ENCODE measurements at regions not wholly inside any gene's neighbourhood (a gene's known extent, or its start where the extent isn't known, plus 50 kb on each side); places are given as distances from the start of the nearest gene placed in this dataset.
"Not testable (repeated sequence)": the region's sequence is repeated elsewhere in the genome, so short reads cannot be mapped to it uniquely, and the experiment has no call there.

DNA sequence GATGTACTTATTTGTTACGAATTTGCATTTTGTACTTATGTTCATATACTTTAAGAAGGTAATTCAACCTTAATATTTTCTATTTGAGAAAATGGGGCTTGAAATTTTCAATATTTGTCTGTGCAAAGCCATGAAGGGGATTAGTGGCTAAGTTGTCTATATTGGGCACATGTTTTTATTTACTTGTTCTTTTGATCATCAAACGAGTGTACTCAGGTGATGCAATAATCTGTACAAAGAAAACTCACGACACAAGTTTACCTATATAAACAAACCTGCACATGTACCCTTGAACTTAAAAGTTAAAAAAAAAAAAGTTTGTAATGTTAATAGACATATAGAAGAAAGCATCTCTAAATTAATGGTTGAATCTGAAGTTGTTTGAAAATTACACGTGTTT lies 658.9 kb upstream of the SYT4 start:
- H3K4me3 Mint-ChIP-seq = no peak overlapping the region
- peaks cover 3% of the 10 kb centered on the region for H3K9me3 Mint-ChIP-seq
- no peak for DNase-seq
- ChIA-PET CTCF (no interaction called here), POLR2A (no interaction called here)
- H3K4me1 Mint-ChIP-seq = no peaks in the 10 kb centered on the region
- no peaks in the 10 kb centered on the region for H3K36me3 Mint-ChIP-seq (ENCODE audit: low read depth)
- no peaks in the 10 kb centered on the region for H3K27me3 Mint-ChIP-seq
- no peak overlapping the region for H3K27ac Mint-ChIP-seq

DNA sequence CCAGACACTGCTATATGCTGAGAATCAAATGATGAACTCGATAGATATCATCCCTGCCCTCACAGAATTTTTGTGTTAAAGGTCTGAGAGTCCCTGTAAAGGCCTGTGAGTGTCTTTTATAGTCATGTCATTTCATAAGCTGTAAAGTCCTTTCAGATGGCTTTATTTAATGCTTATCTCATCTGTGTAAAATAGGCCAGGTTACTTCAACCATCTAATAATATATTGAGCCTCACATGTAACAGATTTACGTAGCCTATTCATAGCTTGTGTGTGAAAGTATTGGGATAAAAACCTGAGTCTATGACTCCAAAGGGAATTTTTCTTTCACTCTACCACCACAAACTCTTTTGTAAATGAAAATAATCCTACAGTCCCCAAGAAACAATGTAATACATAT lies 672.0 kb upstream of the SYT4 start:
- Mint-ChIP-seq H3K4me3 (no peak overlapping the region), H3K27me3 (no peaks in the 10 kb centered on the region), H3K9me3 (no peaks in the 10 kb centered on the region), H3K4me1 (no peaks in the 10 kb centered on the region), H3K36me3 (ENCODE audit: low read depth) (no peaks in the 10 kb centered on the region), H3K27ac (no peak overlapping the region)
- ChIA-PET POLR2A (no interaction called here), CTCF (no interaction called here)
- no peak for DNase-seq

DNA sequence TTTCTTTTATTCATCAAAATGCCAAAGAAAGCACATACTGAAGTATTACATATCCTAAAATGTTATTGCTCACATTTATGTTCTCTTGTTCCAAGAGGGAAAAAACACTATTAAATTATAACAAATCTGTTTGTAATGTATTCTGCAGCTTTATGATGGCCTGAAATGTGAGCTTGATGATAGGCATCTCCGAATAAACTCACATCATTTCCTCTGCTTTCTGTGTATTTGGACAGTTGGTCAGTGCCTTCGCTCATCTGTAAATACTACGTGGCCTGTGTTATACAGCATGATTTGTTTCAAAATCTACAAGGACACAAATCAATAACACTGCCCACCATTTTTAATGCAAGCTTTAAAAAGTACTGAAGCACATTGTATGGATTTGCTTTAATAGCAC lies 672.8 kb upstream of the SYT4 start:
- ChIA-PET POLR2A (no interaction called here), CTCF (no interaction called here)
- Mint-ChIP-seq H3K27me3 (no peaks in the 10 kb centered on the region), H3K4me3 (no peak overlapping the region), H3K36me3 (ENCODE audit: low read depth) (no peaks in the 10 kb centered on the region), H3K9me3 (no peaks in the 10 kb centered on the region), H3K4me1 (no peaks in the 10 kb centered on the region), H3K27ac (no peak overlapping the region)
- DNase-seq = no peak

DNA sequence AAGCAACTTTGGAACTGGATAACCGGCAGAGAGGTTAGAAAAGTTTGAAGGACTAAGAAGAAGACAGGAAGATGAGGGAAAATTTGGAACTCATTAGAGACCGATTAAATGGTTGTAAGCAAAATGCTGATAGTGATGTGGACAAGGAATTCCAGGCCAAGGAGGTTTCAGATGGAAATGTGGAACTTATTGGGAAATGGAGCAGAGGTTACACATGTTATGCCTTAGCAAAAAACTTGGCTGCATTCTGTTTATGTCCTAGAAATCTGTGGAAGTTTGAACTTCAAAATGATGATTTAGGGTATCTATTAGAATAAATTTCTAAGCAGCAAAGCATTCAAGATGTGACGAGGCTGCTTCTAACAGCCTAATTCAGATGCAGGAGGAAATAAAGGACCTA lies 675.1 kb upstream of the SYT4 start:
- ChIA-PET POLR2A (no interaction called here), CTCF (no interaction called here)
- no peak overlapping the region for H3K4me3 Mint-ChIP-seq
- DNase-seq = no peak
- no peaks in the 10 kb centered on the region for H3K4me1 Mint-ChIP-seq
- H3K27ac Mint-ChIP-seq = no peak overlapping the region
- no peaks in the 10 kb centered on the region for H3K27me3 Mint-ChIP-seq
- H3K36me3 Mint-ChIP-seq (ENCODE audit: low read depth) = no peaks in the 10 kb centered on the region
- H3K9me3 Mint-ChIP-seq = no peaks in the 10 kb centered on the region

DNA sequence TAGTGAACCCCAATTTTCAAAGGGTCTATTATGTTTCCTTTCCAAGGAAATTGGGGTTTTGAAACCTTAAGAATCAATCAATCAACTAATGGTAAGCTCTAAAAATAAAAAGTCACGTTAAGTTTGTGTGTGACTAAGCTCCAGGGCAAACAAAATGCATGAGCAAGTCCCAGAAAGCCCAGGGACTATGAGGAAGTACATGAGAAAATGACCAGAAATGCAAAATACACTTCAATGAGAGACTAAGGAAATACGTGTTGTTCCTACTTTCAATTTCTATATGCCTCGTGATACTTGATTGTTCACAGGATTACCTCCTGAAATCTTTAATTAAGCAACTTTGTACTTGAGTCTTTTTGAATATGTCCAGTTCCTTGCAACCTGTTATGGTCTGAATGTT lies 684.4 kb upstream of the SYT4 start:
- Mint-ChIP-seq H3K36me3 (ENCODE audit: low read depth) (no peaks in the 10 kb centered on the region), H3K27ac (no peak overlapping the region), H3K27me3 (no peaks in the 10 kb centered on the region), H3K4me1 (no peaks in the 10 kb centered on the region), H3K9me3 (peaks cover 4% of the 10 kb centered on the region), H3K4me3 (no peak overlapping the region)
- POLR2A ChIA-PET = no interaction called here
- no peak for DNase-seq
- CTCF ChIA-PET = no interaction called here

DNA sequence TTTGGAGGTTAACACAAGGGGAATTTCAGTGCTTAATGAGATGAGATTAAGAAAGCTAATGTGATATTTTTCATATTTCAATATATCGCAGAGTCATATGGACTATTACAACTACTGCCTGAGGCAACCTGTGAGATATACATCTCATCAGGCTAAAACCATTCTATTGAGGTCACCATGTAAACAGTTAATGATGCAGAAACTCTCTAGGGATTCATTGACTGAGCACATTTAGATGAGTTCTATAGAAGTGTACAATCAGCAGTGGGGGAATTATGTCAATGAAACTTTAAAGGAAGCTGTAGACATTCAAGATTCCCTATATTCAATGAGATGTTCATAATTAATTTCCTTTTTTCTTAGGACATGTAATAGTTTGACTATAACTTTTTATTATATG lies 687.4 kb upstream of the SYT4 start:
- peaks cover 4% of the 10 kb centered on the region for H3K9me3 Mint-ChIP-seq
- no peaks in the 10 kb centered on the region for H3K4me1 Mint-ChIP-seq
- H3K36me3 Mint-ChIP-seq (ENCODE audit: low read depth) = no peaks in the 10 kb centered on the region
- H3K27me3 Mint-ChIP-seq = no peaks in the 10 kb centered on the region
- CTCF ChIA-PET = no interaction called here
- POLR2A ChIA-PET = no interaction called here
- H3K4me3 Mint-ChIP-seq = no peak overlapping the region
- DNase-seq = no peak
- no peak overlapping the region for H3K27ac Mint-ChIP-seq

DNA sequence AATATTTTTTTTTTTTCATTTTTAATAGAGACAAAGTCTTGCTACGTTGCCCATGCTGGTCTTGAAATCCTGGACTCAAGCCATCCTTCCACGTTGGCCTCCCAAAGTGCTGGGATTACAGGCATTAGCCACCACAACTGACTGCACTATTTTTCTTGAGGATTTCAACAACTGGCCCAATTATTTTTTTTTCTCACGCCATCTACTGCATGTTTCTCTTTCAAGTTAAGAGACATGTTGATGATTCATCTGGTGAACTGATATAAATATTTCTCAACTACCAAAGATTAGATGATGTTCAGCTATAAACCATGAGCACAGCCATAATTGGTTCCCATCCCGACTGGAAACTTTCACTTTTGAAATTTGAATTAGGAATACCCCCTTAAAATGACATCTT lies 688.4 kb upstream of the SYT4 start:
- ChIA-PET POLR2A (no interaction called here), CTCF (no interaction called here)
- Mint-ChIP-seq H3K4me1 (no peaks in the 10 kb centered on the region), H3K9me3 (no peaks in the 10 kb centered on the region), H3K4me3 (no peak overlapping the region), H3K27ac (no peak overlapping the region), H3K36me3 (ENCODE audit: low read depth) (no peaks in the 10 kb centered on the region), H3K27me3 (no peaks in the 10 kb centered on the region)
- no peak for DNase-seq

DNA sequence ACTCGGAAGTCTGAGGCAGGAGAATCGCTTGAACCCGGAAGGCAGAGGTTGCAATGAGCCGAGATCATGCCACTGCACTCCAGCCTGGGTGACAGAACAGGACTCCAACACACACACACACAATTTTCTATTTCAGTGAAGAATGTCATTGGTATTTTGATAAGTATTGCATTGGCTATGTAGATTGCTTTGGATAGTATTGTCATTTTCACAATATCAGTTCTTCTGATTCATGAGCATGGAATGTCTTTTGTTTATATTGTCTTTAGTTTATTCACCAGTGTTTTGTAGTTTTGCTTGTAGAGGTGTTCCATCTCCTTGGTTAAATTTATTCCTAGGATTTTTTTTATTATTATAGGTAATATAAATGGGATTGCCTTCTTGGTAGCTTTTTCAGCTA lies 693.4 kb upstream of the SYT4 start:
- H3K4me1 Mint-ChIP-seq = no peaks in the 10 kb centered on the region
- no peak overlapping the region for H3K4me3 Mint-ChIP-seq
- DNase-seq = no peak
- ChIA-PET CTCF (no interaction called here), POLR2A (no interaction called here)
- no peaks in the 10 kb centered on the region for H3K9me3 Mint-ChIP-seq
- no peak overlapping the region for H3K27ac Mint-ChIP-seq
- H3K36me3 Mint-ChIP-seq (ENCODE audit: low read depth) = no peaks in the 10 kb centered on the region
- no peaks in the 10 kb centered on the region for H3K27me3 Mint-ChIP-seq

DNA sequence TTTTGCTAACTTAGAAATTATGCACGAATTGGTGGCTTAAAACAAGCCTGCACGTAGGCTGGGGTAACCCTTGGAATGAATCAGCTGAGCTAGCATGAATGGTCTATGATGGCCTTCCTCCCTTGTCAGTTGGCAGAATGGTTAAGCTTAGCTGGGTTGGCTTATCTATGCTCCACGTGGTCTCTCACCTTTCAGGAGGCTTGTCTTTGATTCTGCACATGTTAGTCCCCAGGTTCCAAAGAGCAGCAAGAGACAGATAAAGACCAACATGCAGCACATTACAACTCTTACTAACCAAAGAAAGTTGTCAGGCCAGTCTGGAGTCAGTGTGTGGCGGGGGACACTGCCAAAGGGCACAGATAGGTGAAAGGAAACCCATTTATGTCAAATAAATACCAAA lies 700.9 kb upstream of the SYT4 start:
- Mint-ChIP-seq H3K27ac (no peak overlapping the region), H3K36me3 (ENCODE audit: low read depth) (no peaks in the 10 kb centered on the region), H3K4me1 (no peaks in the 10 kb centered on the region), H3K27me3 (no peaks in the 10 kb centered on the region), H3K4me3 (no peak overlapping the region), H3K9me3 (no peaks in the 10 kb centered on the region)
- ChIA-PET POLR2A (no interaction called here), CTCF (no interaction called here)
- DNase-seq = no peak

DNA sequence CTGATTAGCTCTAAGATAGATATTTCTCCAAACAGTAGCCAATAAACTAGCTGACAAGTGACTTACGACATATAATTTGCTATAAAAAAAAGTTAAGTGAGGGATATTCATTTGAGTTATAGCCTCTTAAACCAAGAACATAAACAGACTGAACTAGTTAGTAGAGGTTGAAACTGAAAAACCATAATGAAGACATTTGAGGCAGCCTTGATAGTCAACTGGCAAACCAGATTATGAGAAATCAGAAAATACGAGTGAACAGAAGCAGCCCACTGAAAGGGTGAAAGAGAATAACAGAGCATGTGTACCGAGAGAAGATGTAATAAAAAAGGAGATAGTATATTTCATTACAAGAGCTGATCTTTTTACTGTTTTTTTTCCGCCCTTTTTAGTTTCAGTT lies 698.1 kb upstream of the SETBP1 start:
- Mint-ChIP-seq H3K27me3 (no peaks in the 10 kb centered on the region), H3K36me3 (ENCODE audit: low read depth) (no peaks in the 10 kb centered on the region), H3K27ac (no peak overlapping the region), H3K9me3 (peaks cover 8% of the 10 kb centered on the region), H3K4me1 (no peaks in the 10 kb centered on the region), H3K4me3 (no peak overlapping the region)
- DNase-seq = no peak
- CTCF ChIA-PET = no interaction called here
- POLR2A ChIA-PET = no interaction called here

DNA sequence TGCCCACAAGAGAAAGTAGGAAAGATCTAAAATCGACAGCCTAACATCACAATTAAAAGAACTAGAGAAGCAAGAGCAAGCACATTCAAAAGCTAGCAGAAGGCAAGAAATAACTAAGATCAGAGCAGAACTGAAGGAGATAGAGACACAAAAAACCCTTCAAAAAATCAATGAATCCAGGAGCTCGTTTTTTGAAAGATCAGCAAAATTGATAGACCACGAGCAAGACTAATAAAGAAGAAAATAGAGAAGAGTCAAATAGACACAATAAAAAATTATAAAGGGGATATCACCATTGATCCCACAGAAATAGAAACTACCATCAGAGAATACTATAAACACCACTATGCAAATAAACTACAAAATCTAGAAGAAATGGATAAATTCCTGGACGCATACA lies 693.6 kb upstream of the SETBP1 start:
- H3K36me3 Mint-ChIP-seq (ENCODE audit: low read depth); H3K4me3 Mint-ChIP-seq; H3K27me3 Mint-ChIP-seq; H3K4me1 Mint-ChIP-seq; CTCF ChIA-PET; DNase-seq; H3K27ac Mint-ChIP-seq; POLR2A ChIA-PET: not testable (repeated sequence)
- H3K9me3 Mint-ChIP-seq = peaks cover 11% of the 10 kb centered on the region

DNA sequence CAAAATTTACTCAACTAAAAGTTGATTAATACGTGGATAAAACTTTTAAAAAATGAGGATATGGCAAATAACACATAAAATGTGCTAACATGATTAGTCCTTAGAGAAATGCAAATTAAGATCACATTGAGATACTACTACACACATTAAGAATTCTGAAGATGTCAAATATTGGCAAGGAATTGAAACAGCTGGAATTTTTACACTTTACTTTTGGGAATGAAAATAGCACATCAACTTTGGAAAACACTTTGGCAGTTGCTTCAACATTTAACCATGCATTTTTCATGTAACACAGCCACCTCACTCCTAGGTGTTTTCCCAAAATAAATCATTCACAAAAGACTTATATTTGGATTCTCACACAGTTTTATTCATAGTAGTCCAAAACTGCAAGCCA lies 687.9 kb upstream of the SETBP1 start:
- H3K27me3 Mint-ChIP-seq = no peaks in the 10 kb centered on the region
- no peak for DNase-seq
- H3K9me3 Mint-ChIP-seq = peaks cover 3% of the 10 kb centered on the region
- no peaks in the 10 kb centered on the region for H3K36me3 Mint-ChIP-seq (ENCODE audit: low read depth)
- H3K4me3 Mint-ChIP-seq = no peak overlapping the region
- no peak overlapping the region for H3K27ac Mint-ChIP-seq
- ChIA-PET POLR2A (no interaction called here), CTCF (no interaction called here)
- H3K4me1 Mint-ChIP-seq = no peaks in the 10 kb centered on the region

DNA sequence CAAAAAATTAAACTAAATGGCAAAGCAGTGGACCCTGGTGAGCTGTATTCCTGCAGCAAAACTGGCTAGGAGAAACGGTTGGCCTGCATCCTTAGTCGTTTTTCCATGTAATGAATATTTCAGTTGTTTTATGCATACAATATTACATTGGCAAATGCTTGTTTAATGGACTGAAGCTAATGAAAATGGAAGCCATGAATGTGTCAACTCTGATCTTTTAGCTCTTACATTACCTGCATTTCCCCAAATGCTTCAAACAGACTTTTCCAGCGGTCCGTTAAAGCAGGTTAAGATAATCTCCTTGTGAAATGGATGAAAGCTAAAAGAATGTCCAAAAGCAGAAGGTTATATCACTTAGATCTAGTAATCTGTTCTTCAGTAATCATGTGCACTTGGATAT lies 686.3 kb upstream of the SETBP1 start:
- no peak overlapping the region for H3K27ac Mint-ChIP-seq
- H3K9me3 Mint-ChIP-seq = peaks cover under 1% of the 10 kb centered on the region
- no peaks in the 10 kb centered on the region for H3K4me1 Mint-ChIP-seq
- ChIA-PET CTCF (no interaction called here), POLR2A (no interaction called here)
- no peaks in the 10 kb centered on the region for H3K27me3 Mint-ChIP-seq
- H3K4me3 Mint-ChIP-seq = no peak overlapping the region
- DNase-seq = no peak
- H3K36me3 Mint-ChIP-seq (ENCODE audit: low read depth) = no peaks in the 10 kb centered on the region

DNA sequence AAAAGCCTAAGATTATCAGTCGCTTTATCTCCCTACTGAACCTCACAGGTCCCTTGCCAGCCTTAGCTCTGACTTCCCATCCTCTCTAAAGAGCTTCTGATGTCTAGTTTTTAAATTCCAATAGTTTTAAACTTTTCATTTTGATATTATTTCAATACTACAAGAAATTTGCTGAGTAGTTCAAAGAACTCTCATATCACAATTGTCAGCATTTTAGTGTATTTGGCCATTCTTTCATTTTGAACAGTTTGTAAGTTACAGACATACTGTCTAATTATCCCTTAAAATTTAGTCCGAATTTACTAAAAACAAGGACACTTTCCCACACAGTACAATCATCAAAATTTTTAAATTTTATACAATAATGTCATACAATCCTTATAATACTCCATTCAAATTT lies 666.8 kb upstream of the SETBP1 start:
- H3K36me3 Mint-ChIP-seq (ENCODE audit: low read depth) = no peaks in the 10 kb centered on the region
- H3K4me3 Mint-ChIP-seq = no peak overlapping the region
- H3K27ac Mint-ChIP-seq = no peak overlapping the region
- no peaks in the 10 kb centered on the region for H3K4me1 Mint-ChIP-seq
- DNase-seq = no peak
- ChIA-PET POLR2A (no interaction called here), CTCF (no interaction called here)
- H3K9me3 Mint-ChIP-seq = peaks cover 2% of the 10 kb centered on the region
- H3K27me3 Mint-ChIP-seq = no peaks in the 10 kb centered on the region

DNA sequence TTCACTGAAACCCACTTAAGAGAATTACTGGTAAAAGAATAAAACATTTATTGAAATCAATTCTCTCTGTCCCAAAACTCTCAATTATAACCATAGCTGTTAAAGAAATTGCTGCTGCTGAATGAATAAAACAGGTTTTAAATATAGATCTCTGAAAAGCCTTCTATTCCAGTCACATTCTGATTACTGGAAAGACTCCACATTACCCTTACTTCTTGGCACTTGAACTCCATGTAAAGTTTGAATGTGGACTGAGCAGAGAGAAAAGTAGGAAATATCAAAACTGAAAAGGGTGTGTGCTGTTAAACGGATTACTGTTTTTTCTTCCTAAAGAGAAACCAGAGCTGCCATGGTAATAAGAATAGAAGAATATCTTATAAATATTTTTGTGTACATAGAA lies 655.3 kb upstream of the SETBP1 start:
- Mint-ChIP-seq H3K4me3 (no peak overlapping the region), H3K36me3 (ENCODE audit: low read depth) (no peaks in the 10 kb centered on the region), H3K4me1 (no peaks in the 10 kb centered on the region), H3K27me3 (no peaks in the 10 kb centered on the region), H3K9me3 (no peaks in the 10 kb centered on the region), H3K27ac (no peak overlapping the region)
- ChIA-PET CTCF (no interaction called here), POLR2A (no interaction called here)
- no peak for DNase-seq
